ENCODE measurements at regions not wholly inside any gene's neighbourhood (a gene's known extent, or its start where the extent isn't known, plus 50 kb on each side); places are given as distances from the start of the nearest gene placed in this dataset.
"Not testable (repeated sequence)": the region's sequence is repeated elsewhere in the genome, so short reads cannot be mapped to it uniquely, and the experiment has no call there.

- no peaks in the 10 kb centered on the region for H3K36me3 ChIP-seq (ENCODE audit: control insufficient read depth, insufficient read depth, low read length)
- no peak overlapping the region for H3K4me3 ChIP-seq (ENCODE audit: low read depth, low read length)
- H3K27me3 ChIP-seq (ENCODE audit: control insufficient read depth, insufficient read depth, low read length) = no peaks in the 10 kb centered on the region
- no peak for TF ChIP-seq CTCF (IDR thresholded peaks at IDR 0.05; ENCODE audit: insufficient read depth, low read length, poor library complexity, severe bottlenecking)
- DNase-seq (ENCODE audit: low read depth) = no peak
These were observed 410.3 kb downstream of the NEBL start for GRCh38 chr10:20486791-20487190.

- Histone ChIP-seq H3K4me3 (ENCODE audit: low read depth, low read length) (no peak overlapping the region), H3K36me3 (ENCODE audit: control insufficient read depth, insufficient read depth, low read length) (no peaks in the 10 kb centered on the region), H3K27me3 (ENCODE audit: control insufficient read depth, insufficient read depth, low read length) (no peaks in the 10 kb centered on the region)
- TF ChIP-seq CTCF (IDR thresholded peaks at IDR 0.05; ENCODE audit: insufficient read depth, low read length, poor library complexity, severe bottlenecking) = no peak
- DNase-seq (ENCODE audit: low read depth) = no peak
These were observed 411.6 kb downstream of the NEBL start for GRCh38 chr10:20485554-20485953.

- no peaks in the 10 kb centered on the region for H3K27me3 ChIP-seq (ENCODE audit: control insufficient read depth, insufficient read depth, low read length)
- no peaks in the 10 kb centered on the region for H3K36me3 ChIP-seq (ENCODE audit: control insufficient read depth, insufficient read depth, low read length)
- no peak for DNase-seq (ENCODE audit: low read depth)
- no peak overlapping the region for H3K4me3 ChIP-seq (ENCODE audit: low read depth, low read length)
- no peak for TF ChIP-seq CTCF (IDR thresholded peaks at IDR 0.05; ENCODE audit: insufficient read depth, low read length, poor library complexity, severe bottlenecking)
These were observed 416.1 kb downstream of the NEBL start for GRCh38 chr10:20481054-20481453.

- H3K36me3 ChIP-seq (ENCODE audit: control insufficient read depth, insufficient read depth, low read length); DNase-seq (ENCODE audit: low read depth); H3K4me3 ChIP-seq (ENCODE audit: low read depth, low read length); H3K27me3 ChIP-seq (ENCODE audit: control insufficient read depth, insufficient read depth, low read length): not testable (repeated sequence)
These were observed 416.5 kb downstream of the NEBL start for GRCh38 chr10:20480575-20480974.

- Histone ChIP-seq H3K27me3 (ENCODE audit: control insufficient read depth, insufficient read depth, low read length) (no peaks in the 10 kb centered on the region), H3K4me3 (ENCODE audit: low read depth, low read length) (no peak overlapping the region)
- TF ChIP-seq CTCF (IDR thresholded peaks at IDR 0.05; ENCODE audit: insufficient read depth, low read length, poor library complexity, severe bottlenecking) = no peak
These were observed 423.0 kb downstream of the NEBL start for GRCh38 chr10:20474064-20474463.

GRCh38 chr10:20473023-20473760, 423.9 kb downstream of the NEBL start:
- Histone ChIP-seq H3K36me3 (ENCODE audit: control insufficient read depth, insufficient read depth, low read length) (no peaks in the 10 kb centered on the region), H3K27me3 (ENCODE audit: control insufficient read depth, insufficient read depth, low read length) (no peaks in the 10 kb centered on the region), H3K4me3 (ENCODE audit: low read depth, low read length) (no peak overlapping the region)
- TF ChIP-seq CTCF (IDR thresholded peaks at IDR 0.05; ENCODE audit: insufficient read depth, low read length, poor library complexity, severe bottlenecking) = no peak
- DNase-seq (ENCODE audit: low read depth) = no peak

More at GRCh38 chr10:20474064-20474463, 423.0 kb downstream of the NEBL start:
- H3K36me3 ChIP-seq (ENCODE audit: control insufficient read depth, insufficient read depth, low read length) = no peaks in the 10 kb centered on the region
- no peak for DNase-seq (ENCODE audit: low read depth)
